Activated T-cell treated with anti-CD3 and anti-CD28 coated beads for 4 hours (primary cell): ENCODE measurements at regions not wholly inside any gene's neighbourhood (a gene's known extent, or its start where the extent isn't known, plus 50 kb on each side); places are given as distances from the start of the nearest gene placed in this dataset.

Experiments used
- DNase-seq: peaks from one replicate; pipeline ENCODE4 v3.0.0-alpha.2; 2020

GRCh38 chr21:28746166-28746565 lies 246.5 kb downstream of the LTN1 start:
- DNase-seq = no peak

DNA sequence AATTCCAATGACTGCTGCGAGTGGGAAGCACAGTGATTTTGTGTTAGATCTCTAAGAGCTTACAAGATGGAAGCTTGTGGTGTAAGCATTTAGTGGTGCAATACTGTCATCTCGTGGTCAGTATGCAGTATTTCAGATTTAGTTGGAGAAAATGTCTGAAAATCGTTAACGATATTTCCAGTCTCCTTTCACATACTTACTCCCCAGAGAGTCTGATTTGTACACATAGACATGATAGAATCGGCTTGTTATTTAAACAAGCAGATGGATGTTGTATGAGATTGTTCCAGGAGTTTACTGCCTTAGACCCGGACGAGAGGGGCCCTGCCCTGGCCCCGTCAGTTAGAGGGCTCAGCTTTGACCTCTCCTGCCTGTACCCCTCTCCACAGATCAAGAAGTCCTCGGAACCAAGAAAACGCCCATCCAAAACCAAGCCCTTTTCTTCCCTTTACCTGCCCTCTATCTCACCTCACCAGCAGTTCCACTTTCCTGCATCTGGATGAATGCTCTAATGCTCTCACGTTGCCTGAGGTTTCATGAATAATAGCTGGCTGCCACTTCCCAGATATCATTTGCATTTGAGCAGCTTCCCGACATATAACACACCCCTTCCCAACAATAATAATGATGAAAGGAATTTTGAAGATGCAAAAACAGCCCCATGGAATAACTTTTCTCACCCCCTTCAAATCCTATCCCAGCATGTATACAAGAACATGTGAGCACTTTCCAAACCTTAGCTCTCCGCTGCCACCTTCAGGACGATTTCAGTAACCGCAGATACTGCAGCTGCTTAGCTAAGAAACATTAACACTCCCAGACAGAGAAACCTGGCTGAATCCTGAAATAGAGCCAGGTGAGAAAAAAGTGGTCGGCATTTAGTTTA lies 247.3 kb downstream of the LTN1 start:
- DNase-seq = peak; percentile 53

DNA sequence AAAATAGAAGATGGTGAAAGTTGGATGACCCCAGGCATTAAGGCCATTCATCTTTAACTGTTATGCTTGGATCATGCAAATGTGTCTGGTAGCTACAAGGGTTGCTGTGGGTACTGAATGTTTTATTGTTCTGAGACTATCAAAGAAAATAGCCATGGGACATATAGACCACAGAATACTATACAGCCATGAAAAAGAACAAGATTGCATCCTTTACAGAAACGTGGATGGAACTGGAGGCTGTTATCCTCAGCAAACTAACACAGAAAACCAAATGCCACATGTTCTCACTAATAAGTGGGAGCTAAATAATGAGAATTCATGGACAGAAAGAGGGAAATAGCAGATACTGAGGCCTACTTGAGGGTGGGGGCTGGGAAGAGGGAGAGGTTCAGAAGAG lies 249.0 kb downstream of the LTN1 start:
- no peak for DNase-seq

DNA sequence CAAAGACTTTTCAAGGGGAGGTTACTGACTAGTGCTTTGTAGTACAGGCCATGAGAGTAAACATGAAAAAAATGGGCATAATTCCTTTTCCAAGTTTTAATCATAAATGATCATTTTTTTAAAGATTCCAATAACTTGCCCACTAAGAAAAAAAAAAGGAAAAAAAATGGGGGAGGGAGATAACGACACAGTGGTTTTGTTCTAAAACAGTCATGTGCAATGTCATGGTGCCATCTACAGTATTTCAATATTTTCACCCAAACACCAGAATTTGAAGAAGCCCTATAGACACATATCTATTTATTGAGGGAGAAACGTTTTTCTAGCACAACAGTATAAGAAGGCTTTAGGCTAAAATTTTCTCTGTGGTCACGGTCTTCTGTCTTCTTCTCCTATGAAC lies 250.2 kb downstream of the LTN1 start:
- DNase-seq = no peak

DNA sequence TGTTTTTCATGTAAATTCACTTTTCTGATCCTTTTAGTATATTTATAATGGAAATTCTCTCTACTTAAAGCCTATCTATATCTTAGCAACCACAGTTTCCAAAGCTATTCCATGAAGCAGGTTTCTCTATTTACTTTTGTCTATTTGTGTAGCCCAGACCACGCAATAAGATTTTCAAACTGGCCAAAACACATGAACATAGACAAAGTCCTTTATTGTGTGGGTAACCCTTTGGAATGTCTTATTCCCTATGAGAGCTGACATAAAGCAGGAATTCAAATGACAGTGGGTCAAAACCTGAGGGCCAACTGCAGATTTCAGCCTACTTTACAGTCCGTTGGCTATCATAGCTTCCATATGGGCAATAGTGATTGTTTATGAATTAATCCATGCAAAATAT lies 252.6 kb downstream of the LTN1 start:
- no peak for DNase-seq

- DNase-seq = no peak
Observed at GRCh38 chr21:28738882-28739281, 253.8 kb downstream of the LTN1 start.

DNA sequence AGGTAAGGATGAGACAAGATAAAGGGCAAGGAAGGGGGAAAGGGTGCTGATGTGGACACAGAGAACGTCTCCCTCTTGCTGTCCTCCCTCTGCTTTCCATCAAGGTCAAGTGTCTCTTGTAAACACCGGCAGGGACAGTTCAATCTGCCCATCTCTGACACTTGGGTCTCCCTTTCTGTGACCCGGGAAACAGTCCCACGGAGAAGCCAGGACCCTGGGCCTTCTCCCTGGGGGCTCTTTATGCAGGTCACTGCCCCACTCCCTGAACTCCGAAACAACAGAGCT lies 254.3 kb downstream of the LTN1 start:
- no peak for DNase-seq

GRCh38 chr21:28737674-28738419 lies 254.8 kb downstream of the LTN1 start:
- DNase-seq = no peak

DNA sequence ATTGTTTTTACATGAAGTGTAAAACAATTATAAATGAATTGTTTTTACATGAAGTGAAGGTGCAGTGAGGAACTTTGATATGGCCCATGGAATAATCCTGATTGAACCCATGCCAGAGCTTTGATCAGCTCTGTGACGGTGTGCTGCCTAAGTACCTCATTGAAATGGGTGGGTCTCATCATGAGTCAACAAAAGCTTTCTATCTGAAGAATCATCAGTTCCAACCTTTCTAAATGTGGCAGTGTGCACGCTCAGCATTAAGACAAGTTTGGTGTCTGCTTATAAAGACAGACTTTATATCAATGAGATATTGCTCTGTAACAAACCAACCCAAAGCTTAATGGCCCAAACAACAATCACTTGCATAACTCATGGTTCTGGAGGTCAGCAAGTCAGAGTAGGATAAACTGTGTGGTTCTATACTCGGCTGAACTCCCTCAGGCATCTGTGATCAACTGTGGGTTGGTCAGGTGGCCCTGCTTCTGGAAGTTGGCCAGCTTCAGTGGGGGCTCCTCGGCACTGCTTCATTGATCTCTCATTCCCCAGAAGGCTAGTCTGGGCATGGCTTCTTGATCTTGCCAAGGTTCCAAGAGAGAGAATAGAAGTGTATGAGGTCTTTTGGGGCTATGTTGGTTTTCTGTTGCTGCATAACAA lies 258.0 kb downstream of the LTN1 start:
- no peak for DNase-seq

DNA sequence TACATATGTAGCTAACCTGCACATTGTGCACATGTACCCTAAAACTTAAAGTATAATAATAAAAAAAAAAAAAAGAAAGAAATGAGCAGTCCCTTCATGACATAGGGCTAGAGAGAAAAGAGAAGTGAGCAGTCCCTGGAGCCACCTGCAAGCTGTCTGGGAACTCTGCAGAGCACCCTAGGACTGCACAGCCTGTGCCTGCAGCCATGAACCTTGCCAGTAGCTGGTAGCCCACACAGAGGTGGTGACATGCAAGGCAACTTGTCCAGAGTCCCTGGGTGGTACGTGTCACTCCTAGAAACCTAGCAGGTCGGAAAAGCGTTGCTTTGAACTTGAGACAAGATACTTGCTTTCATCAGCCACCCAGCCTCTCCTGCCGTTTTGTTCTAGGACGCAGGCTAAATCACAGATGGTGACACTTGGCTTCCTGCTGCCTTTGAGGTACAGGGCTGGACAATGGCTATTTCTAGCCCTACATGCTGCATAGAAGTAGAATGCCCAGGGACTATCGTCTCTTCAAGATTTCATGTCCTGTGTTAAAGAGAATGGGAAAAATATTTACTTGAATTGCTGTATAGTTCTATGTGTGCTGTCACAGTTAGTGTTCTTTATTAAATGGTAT lies 260.9 kb downstream of the LTN1 start:
- no peak for DNase-seq

DNA sequence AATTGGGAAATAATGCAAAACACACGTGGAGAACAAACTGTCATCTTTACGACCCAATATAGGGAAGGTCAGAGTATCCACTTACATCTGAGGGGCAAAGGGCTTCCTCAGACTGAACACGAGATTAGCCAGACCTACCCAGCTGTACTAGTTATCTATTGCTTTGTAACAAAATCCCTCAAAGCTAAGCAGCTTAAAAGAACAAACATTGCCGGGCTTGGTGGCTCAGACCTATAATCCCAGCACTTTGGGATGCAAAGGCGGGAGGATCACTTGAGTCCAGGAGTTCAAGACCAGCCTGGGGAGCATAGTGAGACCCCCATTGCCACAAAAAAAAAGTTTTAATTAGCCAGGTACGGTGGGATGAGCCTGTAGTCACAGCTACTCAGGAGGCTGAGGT lies 262.8 kb downstream of the LTN1 start:
- no peak for DNase-seq

DNA sequence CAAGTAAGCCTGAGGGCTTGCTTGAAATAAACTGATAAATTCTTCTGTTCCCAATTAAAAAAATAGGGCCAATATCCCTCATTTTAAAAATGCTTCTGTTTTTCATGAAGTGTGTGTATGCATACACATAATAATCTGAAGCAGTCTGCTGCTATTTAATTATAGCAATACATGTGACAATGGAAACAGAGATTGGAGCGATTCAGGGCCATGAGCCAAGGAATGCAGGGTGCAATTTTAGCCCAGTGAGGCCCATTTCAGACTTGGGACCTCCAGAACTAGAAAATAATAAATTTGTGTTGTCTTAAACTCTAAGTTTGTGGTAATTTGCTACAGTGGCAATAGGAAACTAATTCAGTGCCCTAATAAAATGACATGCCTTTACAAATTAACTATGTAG lies 264.9 kb downstream of the LTN1 start:
- no peak for DNase-seq

DNA sequence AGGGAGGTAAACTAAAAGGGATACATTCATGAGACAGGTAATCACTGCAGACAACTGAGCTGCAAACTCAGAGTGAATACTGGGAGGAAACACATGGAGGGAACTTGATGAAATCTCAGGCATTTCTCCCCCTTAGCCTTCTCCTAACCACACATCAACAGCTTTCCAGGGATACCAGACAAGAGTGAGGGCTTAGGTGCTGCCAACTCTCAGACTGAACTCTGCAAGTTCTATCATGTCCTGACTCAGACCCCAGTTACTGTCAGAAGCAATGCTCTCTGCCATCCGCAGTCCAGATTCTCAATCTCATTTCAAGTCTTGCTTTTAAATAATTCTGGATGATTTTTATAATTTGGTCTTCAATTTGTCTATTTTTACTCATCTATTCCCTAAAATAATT lies 267.3 kb downstream of the LTN1 start:
- no peak for DNase-seq

DNA sequence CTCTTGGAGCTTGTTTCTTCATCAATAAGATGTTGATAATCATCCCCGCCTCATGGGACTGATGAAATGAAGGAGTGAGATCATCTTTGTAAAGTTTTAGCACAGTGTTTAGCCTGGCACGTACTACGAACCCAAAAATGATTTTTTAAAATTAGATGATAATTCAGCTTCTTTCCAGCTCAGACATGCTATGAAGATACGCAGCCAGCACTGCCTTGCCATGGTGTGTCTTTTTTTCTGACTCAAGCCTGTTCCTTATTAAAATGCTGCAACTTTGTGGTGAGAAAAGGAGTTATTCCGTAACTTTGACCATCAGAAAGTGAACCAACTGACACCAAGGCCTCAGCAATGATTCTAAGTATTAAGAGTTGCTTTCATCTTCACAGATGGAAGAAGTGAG lies 269.0 kb downstream of the LTN1 start:
- DNase-seq = no peak

DNA sequence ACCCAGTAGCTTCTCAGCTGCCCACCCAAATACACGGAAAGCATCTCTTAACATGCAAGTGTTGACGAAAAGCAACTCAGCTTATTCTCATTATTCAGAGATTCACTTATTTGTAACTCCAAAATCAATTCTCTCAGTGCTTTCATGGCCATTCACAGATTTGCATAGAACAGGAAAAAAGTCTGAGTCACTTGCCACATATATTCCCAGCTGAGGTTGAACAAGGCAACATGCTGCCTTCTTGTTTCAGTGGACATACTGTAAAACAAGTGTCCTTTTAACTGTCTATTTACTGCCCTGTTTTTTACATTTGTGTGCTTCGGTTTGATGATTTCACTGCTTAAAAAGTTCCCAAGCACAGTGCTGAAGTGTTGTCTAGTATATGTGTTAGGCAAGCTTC lies 273.0 kb downstream of the LTN1 start:
- no peak for DNase-seq

DNA sequence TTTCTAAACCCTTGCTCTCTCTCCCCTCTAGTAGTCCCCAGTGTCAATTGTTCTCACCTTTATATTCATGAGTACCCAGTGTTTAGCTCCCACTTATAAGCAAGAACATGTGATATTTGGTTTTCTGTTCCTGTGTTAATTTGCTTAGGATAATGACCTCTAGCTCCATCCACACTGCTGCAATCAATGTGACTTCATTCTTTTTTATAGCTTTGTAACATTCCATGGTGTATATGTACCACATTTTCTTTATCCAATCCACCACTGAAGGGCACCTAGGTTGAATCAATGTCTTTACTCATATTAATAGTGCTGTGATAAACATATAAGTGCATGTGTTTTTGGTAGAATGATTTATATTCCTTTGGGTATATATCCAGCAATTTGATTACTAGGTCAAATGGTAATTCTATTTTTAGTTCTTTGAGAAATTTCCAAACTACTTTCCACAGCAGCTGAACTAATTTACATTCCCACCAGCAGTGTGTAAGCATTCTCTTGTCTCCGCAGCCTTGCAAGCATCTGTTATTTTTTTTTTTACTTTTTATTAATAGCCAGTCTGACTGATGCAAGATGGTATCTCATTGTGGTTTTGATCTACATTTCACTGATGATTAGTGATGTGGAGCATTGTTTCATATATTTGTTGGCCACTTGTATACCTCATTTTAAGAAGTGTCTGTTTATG lies 277.8 kb downstream of the LTN1 start:
- DNase-seq = no peak

- DNase-seq = no peak
Observed at GRCh38 chr21:28712411-28712810, 280.3 kb downstream of the LTN1 start.

DNA sequence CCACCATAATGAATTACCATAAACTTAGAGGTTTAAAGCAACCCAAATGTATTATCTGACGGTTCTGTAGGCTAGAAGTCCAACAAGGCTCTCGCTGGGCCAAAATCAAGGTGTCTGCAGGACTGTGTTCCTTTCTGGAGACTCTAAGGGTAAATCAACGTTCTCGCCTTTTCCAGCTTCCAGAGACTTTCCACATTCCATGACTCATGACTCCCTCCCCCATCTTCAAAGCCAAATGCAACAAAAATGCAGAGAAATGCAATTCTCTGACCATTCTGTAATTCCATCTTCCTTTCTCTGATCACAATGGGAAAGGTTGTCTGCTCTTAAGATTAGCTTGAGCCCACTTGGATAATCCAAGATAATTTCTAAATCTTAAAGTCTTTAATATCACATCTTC lies 287.1 kb downstream of the LTN1 start:
- DNase-seq = no peak

GRCh38 chr21:28704746-28705145 lies 287.9 kb downstream of the LTN1 start:
- no peak for DNase-seq

GRCh38 chr21:28703861-28704260 lies 288.8 kb downstream of the LTN1 start:
- DNase-seq = no peak

GRCh38 chr21:28699596-28700259 lies 292.9 kb downstream of the LTN1 start:
- no peak for DNase-seq

DNA sequence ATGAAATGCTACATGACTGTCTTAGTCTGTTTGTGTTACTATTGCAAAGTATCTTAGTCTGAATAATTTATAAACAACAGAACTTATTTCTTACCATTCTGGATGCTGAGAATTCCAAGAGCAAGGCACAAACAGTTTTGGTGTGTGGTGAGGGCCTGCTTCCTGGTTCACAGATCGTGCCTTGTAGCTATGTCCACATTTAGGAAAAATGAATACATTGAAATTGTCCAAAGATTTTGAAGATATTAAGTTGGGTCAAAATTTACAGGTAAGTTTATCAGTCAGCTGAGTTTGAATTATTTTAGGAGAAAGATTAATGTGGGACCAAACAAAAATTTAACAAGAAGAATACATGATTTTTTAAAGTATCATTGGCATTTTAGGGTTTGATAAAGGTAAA lies 293.5 kb downstream of the LTN1 start:
- DNase-seq = no peak
